ENCODE measurements at regions not wholly inside any gene's neighbourhood (a gene's known extent, or its start where the extent isn't known, plus 50 kb on each side); places are given as distances from the start of the nearest gene placed in this dataset.

DNA sequence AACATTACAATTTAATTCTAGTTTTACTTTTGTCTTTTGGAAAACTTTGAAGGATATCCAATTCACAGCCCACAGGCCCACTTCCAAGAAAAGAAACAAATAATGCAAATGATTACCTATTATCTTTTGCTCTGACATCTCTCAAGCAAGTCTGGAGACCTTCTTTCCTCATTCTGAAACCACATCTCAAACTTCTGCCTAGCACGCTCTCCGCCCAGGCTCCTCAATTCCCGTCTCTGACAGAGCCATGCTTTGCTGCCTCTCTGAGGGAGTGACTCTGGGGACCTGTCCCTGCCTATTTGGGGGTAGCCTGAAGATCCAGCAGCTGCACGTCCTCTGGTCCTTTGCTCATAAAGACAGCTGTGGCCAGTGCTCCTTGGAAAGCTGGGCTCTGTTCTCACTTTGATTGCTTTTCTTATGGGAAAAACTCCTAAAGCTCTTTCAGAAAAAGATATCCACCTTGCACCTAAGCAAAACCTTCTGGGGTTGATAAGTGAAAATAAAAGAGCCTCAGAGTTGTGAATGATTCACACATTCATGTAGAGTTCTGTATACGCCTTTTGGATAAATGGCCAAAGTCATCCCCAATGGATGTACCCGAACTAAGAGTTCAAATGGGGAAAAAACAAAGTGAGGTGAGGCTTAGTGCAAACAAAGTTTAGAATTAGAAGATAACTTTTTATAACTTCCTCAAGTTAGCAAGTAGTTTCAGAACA lies 72.4 kb upstream of the TNIP3 start:
- H3K9me2 ChIP-seq (replicated peaks; ENCODE audit: insufficient read depth): no peaks in the 10 kb centered on the region
- 88% methylated on average over 6 of the region's 6 CpGs for WGBS (ENCODE audit: low lambda C conversion rate, missing lambda C conversion rate)
- H3K4me1 ChIP-seq (ENCODE audit: insufficient read depth): peaks cover 2% of the 10 kb centered on the region
- no peaks in the 10 kb centered on the region for H3K27me3 ChIP-seq
- no peak overlapping the region for H3K4me2 ChIP-seq
- TF ChIP-seq EZH2phosphoT487 (IDR thresholded peaks at IDR 0.05; ENCODE audit: low read depth, severe bottlenecking, unreplicated experiment) (no peak), EZH2 (IDR thresholded peaks at IDR 0.05; ENCODE audit: borderline replicate concordance) (no peak)
- H2AFZ ChIP-seq: no peak overlapping the region
- no peak for DNase-seq (ENCODE audit: low spot score)
- H4K20me1 ChIP-seq (ENCODE audit: insufficient read depth, poor library complexity, severe bottlenecking): no peaks in the 10 kb centered on the region
- no peak overlapping the region for H3K27ac ChIP-seq
- H3K4me3 ChIP-seq: no peak overlapping the region
- H3K36me3 ChIP-seq (replicated peaks; ENCODE audit: insufficient read depth, low read depth): no peaks in the 10 kb centered on the region
- H3K9me3 ChIP-seq (ENCODE audit: low read depth): no peaks in the 10 kb centered on the region
- H3K79me2 ChIP-seq: no peaks in the 10 kb centered on the region

DNA sequence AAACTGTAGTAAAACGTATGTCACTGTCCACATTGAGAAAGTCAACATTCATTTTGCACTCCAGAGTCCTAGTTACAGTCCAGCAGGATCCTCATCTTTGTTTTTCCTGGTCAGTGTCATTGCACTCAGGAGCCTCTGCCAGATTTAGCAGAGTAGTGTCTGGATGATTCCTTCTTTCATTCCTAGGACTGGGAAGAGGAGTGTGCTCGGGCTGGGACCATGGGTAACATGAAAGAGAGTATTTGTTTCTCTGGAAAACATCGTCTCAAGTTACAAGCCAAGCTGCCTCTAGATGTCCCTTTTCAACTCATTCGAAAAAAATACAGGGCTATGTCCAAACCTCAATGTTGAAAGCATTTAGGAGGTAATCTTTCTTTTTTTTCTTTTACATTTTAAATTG lies 69.9 kb upstream of the TNIP3 start:
- H3K79me2 ChIP-seq: no peaks in the 10 kb centered on the region

DNA sequence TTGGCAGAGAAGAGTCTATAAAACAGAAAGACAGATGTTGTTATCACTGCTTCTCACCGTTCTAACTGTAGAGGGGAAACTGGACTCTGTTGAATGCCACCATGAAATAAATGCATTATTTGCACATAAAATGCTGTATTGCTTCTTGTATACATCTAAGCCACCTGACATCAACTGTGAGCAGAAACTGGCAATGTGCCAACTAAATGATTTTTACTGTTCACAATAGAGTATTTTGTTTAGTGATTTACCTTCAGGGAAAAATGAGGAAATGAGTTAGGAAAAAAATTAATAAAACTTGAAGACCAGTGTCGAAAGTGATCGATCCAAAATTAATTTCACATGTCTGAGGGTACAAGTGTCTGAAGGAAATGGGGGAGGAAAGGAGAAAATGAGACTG lies 65.9 kb upstream of the TNIP3 start:
- Histone ChIP-seq H2AFZ (no peak overlapping the region), H3K79me2 (no peaks in the 10 kb centered on the region)
- TF ChIP-seq EZH2phosphoT487 (IDR thresholded peaks at IDR 0.05; ENCODE audit: low read depth, severe bottlenecking, unreplicated experiment): no peak
- TF ChIP-seq, protein P1, sequence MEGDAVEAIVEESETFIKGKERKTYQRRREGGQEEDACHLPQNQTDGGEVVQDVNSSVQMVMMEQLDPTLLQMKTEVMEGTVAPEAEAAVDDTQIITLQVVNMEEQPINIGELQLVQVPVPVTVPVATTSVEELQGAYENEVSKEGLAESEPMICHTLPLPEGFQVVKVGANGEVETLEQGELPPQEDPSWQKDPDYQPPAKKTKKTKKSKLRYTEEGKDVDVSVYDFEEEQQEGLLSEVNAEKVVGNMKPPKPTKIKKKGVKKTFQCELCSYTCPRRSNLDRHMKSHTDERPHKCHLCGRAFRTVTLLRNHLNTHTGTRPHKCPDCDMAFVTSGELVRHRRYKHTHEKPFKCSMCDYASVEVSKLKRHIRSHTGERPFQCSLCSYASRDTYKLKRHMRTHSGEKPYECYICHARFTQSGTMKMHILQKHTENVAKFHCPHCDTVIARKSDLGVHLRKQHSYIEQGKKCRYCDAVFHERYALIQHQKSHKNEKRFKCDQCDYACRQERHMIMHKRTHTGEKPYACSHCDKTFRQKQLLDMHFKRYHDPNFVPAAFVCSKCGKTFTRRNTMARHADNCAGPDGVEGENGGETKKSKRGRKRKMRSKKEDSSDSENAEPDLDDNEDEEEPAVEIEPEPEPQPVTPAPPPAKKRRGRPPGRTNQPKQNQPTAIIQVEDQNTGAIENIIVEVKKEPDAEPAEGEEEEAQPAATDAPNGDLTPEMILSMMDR (IDR thresholded peaks at IDR 0.05; ENCODE audit: poor library complexity): no peak
- no peak for TF ChIP-seq EZH2 (IDR thresholded peaks at IDR 0.05; ENCODE audit: borderline replicate concordance)

More for the DNA sequence above, 69.9 kb upstream of the TNIP3 start:
- Histone ChIP-seq H3K36me3 (replicated peaks; ENCODE audit: insufficient read depth, low read depth) (no peaks in the 10 kb centered on the region), H3K4me1 (ENCODE audit: insufficient read depth) (peaks cover 6% of the 10 kb centered on the region), H3K27ac (no peak overlapping the region), H3K9me3 (ENCODE audit: low read depth) (no peaks in the 10 kb centered on the region), H3K9me2 (replicated peaks; ENCODE audit: insufficient read depth) (no peaks in the 10 kb centered on the region), H3K4me2 (no peak overlapping the region), H3K27me3 (no peaks in the 10 kb centered on the region), H4K20me1 (ENCODE audit: insufficient read depth, poor library complexity, severe bottlenecking) (no peaks in the 10 kb centered on the region), H2AFZ (no peak overlapping the region), H3K4me3 (no peak overlapping the region)
- WGBS (ENCODE audit: low lambda C conversion rate, missing lambda C conversion rate): 54% methylated on average over 4 of the region's 4 CpGs
- DNase-seq (ENCODE audit: low spot score): no peak
- TF ChIP-seq, protein P1 (IDR thresholded peaks at IDR 0.05; ENCODE audit: poor library complexity): no peak
- TF ChIP-seq EZH2phosphoT487 (IDR thresholded peaks at IDR 0.05; ENCODE audit: low read depth, severe bottlenecking, unreplicated experiment) (no peak), EZH2 (IDR thresholded peaks at IDR 0.05; ENCODE audit: borderline replicate concordance) (no peak)

DNA sequence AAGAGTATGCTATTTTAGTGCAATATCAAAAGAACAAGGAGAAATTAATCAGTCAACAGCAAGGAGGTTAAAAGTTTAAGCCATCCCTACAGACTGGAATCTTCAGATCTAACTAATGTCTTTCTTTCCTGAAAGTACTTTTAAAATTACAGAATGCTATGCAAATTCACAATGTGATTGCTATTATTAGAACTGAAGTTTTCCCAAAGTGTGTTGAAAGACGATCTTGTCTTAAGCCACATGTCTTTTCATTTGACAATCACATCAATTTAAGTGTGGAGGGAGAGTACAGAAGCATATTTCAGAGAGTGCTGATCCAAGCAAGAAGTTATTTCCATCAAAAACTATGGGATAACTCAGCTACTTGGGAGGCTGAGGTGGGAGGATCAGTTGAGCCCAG lies 64.7 kb upstream of the TNIP3 start:
- no peak overlapping the region for H3K4me3 ChIP-seq
- DNase-seq (ENCODE audit: low spot score): no peak
- H3K4me2 ChIP-seq: no peak overlapping the region
- no peaks in the 10 kb centered on the region for H3K36me3 ChIP-seq (replicated peaks; ENCODE audit: insufficient read depth, low read depth)
- H4K20me1 ChIP-seq (ENCODE audit: insufficient read depth, poor library complexity, severe bottlenecking): no peaks in the 10 kb centered on the region
- TF ChIP-seq EZH2 (IDR thresholded peaks at IDR 0.05; ENCODE audit: borderline replicate concordance): no peak
- TF ChIP-seq EZH2phosphoT487 (IDR thresholded peaks at IDR 0.05; ENCODE audit: low read depth, severe bottlenecking, unreplicated experiment): no peak
- TF ChIP-seq, protein P1 (IDR thresholded peaks at IDR 0.05; ENCODE audit: poor library complexity): no peak
- no peaks in the 10 kb centered on the region for H3K27me3 ChIP-seq
- H3K9me2 ChIP-seq (replicated peaks; ENCODE audit: insufficient read depth): no peaks in the 10 kb centered on the region
- H3K79me2 ChIP-seq: no peaks in the 10 kb centered on the region
- no peaks in the 10 kb centered on the region for H3K9me3 ChIP-seq (ENCODE audit: low read depth)
- no peak overlapping the region for H2AFZ ChIP-seq
- no peak overlapping the region for H3K27ac ChIP-seq
- WGBS (ENCODE audit: low lambda C conversion rate, missing lambda C conversion rate): 59% methylated on average over 1 of the region's 1 CpG
- H3K4me1 ChIP-seq (ENCODE audit: insufficient read depth): peaks cover 6% of the 10 kb centered on the region

More for the DNA sequence above, 65.9 kb upstream of the TNIP3 start:
- WGBS (ENCODE audit: low lambda C conversion rate, missing lambda C conversion rate): 66% methylated on average over 3 of the region's 3 CpGs
- H3K9me2 ChIP-seq (replicated peaks; ENCODE audit: insufficient read depth): no peaks in the 10 kb centered on the region
- DNase-seq (ENCODE audit: low spot score): no peak
- no peak overlapping the region for H3K4me2 ChIP-seq
- H3K27me3 ChIP-seq: no peaks in the 10 kb centered on the region
- H3K4me3 ChIP-seq: no peak overlapping the region
- H4K20me1 ChIP-seq (ENCODE audit: insufficient read depth, poor library complexity, severe bottlenecking): no peaks in the 10 kb centered on the region
- peaks cover 6% of the 10 kb centered on the region for H3K4me1 ChIP-seq (ENCODE audit: insufficient read depth)
- no peaks in the 10 kb centered on the region for H3K9me3 ChIP-seq (ENCODE audit: low read depth)
- H3K36me3 ChIP-seq (replicated peaks; ENCODE audit: insufficient read depth, low read depth): no peaks in the 10 kb centered on the region
- no peak overlapping the region for H3K27ac ChIP-seq
